ENCODE measurements at regions not wholly inside any gene's neighbourhood (a gene's known extent, or its start where the extent isn't known, plus 50 kb on each side); places are given as distances from the start of the nearest gene placed in this dataset.

GRCh38 chr4:11736978-11737377 is 308.3 kb upstream of the HS3ST1 start:
- Histone ChIP-seq H3K27ac (ENCODE audit: low read length) (no peak overlapping the region), H3F3A (ENCODE audit: insufficient read depth, low read length) (no peaks in the 10 kb centered on the region), H3K9me3 (replicated peaks; ENCODE audit: insufficient read depth, low read length) (no peaks in the 10 kb centered on the region), H3K27me3 (replicated peaks; ENCODE audit: insufficient read depth, low read length) (no peaks in the 10 kb centered on the region), H3K4me1 (ENCODE audit: low read length) (no peaks in the 10 kb centered on the region), H4K20me1 (ENCODE audit: insufficient read depth, low read length) (no peaks in the 10 kb centered on the region), H3K9ac (ENCODE audit: low read length) (no peak overlapping the region), H3K79me2 (ENCODE audit: low read length) (no peaks in the 10 kb centered on the region), H3K9me2 (replicated peaks; ENCODE audit: insufficient read depth, low read length) (no peaks in the 10 kb centered on the region), H3K4me2 (ENCODE audit: low read depth, low read length) (no peak overlapping the region), H3K4me3 (ENCODE audit: low read length) (no peak overlapping the region), H3K36me3 (replicated peaks; ENCODE audit: insufficient read depth, low read length) (no peaks in the 10 kb centered on the region), H2AFZ (ENCODE audit: low read length) (no peak overlapping the region)
- TF ChIP-seq EZH2 (optimal IDR thresholded peaks at IDR 0.05; ENCODE audit: low read depth, low read length) = no peak
- TF ChIP-seq EZH2phosphoT487 (IDR thresholded peaks at IDR 0.05; ENCODE audit: low read length) = no peak
- no peak for TF ChIP-seq CTCF (IDR thresholded peaks at IDR 0.05; ENCODE audit: low read length)
- DNase-seq = no peak

GRCh38 chr4:11735651-11736050 is 307.0 kb upstream of the HS3ST1 start:
- H3F3A ChIP-seq (ENCODE audit: insufficient read depth, low read length) = no peaks in the 10 kb centered on the region
- no peak overlapping the region for H2AFZ ChIP-seq (ENCODE audit: low read length)
- TF ChIP-seq CTCF (IDR thresholded peaks at IDR 0.05; ENCODE audit: low read length) = no peak
- no peak for TF ChIP-seq EZH2 (optimal IDR thresholded peaks at IDR 0.05; ENCODE audit: low read depth, low read length)
- no peak for TF ChIP-seq EZH2phosphoT487 (IDR thresholded peaks at IDR 0.05; ENCODE audit: low read length)
- H3K9me2 ChIP-seq (replicated peaks; ENCODE audit: insufficient read depth, low read length) = no peaks in the 10 kb centered on the region
- H3K27ac ChIP-seq (ENCODE audit: low read length) = no peak overlapping the region
- no peak overlapping the region for H3K4me2 ChIP-seq (ENCODE audit: low read depth, low read length)
- no peak overlapping the region for H3K4me3 ChIP-seq (ENCODE audit: low read length)
- H3K27me3 ChIP-seq (replicated peaks; ENCODE audit: insufficient read depth, low read length) = no peaks in the 10 kb centered on the region
- H3K36me3 ChIP-seq (replicated peaks; ENCODE audit: insufficient read depth, low read length) = no peaks in the 10 kb centered on the region
- H3K4me1 ChIP-seq (ENCODE audit: low read length) = no peaks in the 10 kb centered on the region
- no peaks in the 10 kb centered on the region for H3K79me2 ChIP-seq (ENCODE audit: low read length)
- H4K20me1 ChIP-seq (ENCODE audit: insufficient read depth, low read length) = no peaks in the 10 kb centered on the region
- DNase-seq = no peak
- no peak overlapping the region for H3K9ac ChIP-seq (ENCODE audit: low read length)
- no peaks in the 10 kb centered on the region for H3K9me3 ChIP-seq (replicated peaks; ENCODE audit: insufficient read depth, low read length)

GRCh38 chr4:11732155-11732554 is 303.5 kb upstream of the HS3ST1 start:
- no peak overlapping the region for H3K4me2 ChIP-seq (ENCODE audit: low read depth, low read length)
- no peaks in the 10 kb centered on the region for H3F3A ChIP-seq (ENCODE audit: insufficient read depth, low read length)
- no peaks in the 10 kb centered on the region for H3K36me3 ChIP-seq (replicated peaks; ENCODE audit: insufficient read depth, low read length)
- no peaks in the 10 kb centered on the region for H4K20me1 ChIP-seq (ENCODE audit: insufficient read depth, low read length)
- H3K9ac ChIP-seq (ENCODE audit: low read length) = no peak overlapping the region
- no peak for DNase-seq
- no peaks in the 10 kb centered on the region for H3K9me3 ChIP-seq (replicated peaks; ENCODE audit: insufficient read depth, low read length)
- no peak overlapping the region for H3K4me3 ChIP-seq (ENCODE audit: low read length)
- no peaks in the 10 kb centered on the region for H3K27me3 ChIP-seq (replicated peaks; ENCODE audit: insufficient read depth, low read length)
- no peaks in the 10 kb centered on the region for H3K79me2 ChIP-seq (ENCODE audit: low read length)
- H3K9me2 ChIP-seq (replicated peaks; ENCODE audit: insufficient read depth, low read length) = no peaks in the 10 kb centered on the region
- H3K4me1 ChIP-seq (ENCODE audit: low read length) = no peaks in the 10 kb centered on the region
- H2AFZ ChIP-seq (ENCODE audit: low read length) = no peak overlapping the region
- H3K27ac ChIP-seq (ENCODE audit: low read length) = no peak overlapping the region
- TF ChIP-seq CTCF (IDR thresholded peaks at IDR 0.05; ENCODE audit: low read length) (no peak), EZH2 (optimal IDR thresholded peaks at IDR 0.05; ENCODE audit: low read depth, low read length) (no peak), EZH2phosphoT487 (IDR thresholded peaks at IDR 0.05; ENCODE audit: low read length) (no peak)
